ENCODE measurements at regions not wholly inside any gene's neighbourhood (a gene's known extent, or its start where the extent isn't known, plus 50 kb on each side); places are given as distances from the start of the nearest gene placed in this dataset.

DNA sequence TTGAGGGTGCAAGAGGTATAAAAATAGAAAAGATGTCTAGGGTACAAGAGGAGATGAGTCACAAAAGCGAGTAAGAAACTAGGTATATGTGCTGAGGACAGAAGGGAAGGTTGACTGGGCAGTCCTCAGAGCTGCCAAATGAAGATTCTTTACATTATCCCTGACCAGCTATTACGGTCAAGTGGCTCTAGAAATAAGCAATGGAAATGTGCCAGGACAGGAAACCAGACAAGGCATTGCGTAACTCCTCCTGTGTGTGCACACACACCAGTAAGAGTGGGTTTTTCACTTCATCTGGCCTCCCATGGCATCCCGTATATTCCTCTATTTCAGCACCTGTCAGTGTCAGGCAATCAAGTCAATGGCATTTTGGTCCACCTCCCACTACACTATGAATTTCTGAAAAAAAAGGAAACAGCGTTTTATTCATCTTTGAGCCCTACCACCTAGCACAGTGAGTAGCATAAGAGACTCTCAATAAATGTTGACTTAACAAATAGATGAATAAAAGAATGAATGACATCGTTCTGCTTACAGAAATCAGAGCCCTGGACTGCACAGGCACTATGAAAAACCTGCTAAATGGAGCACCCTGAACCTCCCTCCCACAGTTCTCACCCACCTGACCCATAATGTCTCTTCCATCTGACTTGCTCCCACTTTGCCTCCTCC, 62.6 kb upstream of the KLF3 start:
- WGBS, 2 donors: 46 to 53% methylated on average over 6 of the region's 6 CpGs
- no peak overlapping the region for H3K4me3 ChIP-seq
- DNase-seq: no peak
- no peak for TF ChIP-seq CTCF (IDR thresholded peaks at IDR 0.05)
- ATAC-seq: peak in 5 of 8 donors; percentile 14 to 61 (median 47)
- intact Hi-C loops (cut with DNase I): loop anchor here in 1 of 10 donors (10.0 kb wide), 1 partner anchor 287 kb away; no protein-coding TSS in a partner anchor
- no peaks in the 10 kb centered on the region for H3K36me3 ChIP-seq
- peaks cover 0 to 13% (median 0%) of the 10 kb centered on the region in 9 donors for H3K4me1 ChIP-seq
- no peak overlapping the region for H3K27ac ChIP-seq
- H3K9me3 ChIP-seq: peaks cover 0 to 3% (median 0%) of the 10 kb centered on the region in 11 donors
- H3K27me3 ChIP-seq: no peaks in the 10 kb centered on the region

DNA sequence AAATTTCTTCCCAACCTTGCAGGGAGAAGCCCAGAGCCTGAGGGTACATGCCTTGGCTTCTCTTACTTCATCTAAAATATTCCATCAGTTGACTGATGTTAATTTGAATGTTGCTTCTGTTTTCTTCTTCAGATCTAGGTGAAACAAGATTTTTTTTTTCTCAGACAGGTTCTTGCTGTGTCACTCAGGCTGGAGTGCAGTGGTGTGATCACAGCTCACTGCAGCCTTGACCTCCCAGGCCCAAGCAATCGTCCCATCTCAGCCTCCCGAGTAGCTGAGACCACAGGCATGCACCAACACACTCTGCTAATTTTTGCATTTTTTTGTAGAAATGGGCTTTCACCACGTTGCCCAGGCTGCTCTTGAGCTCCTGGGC, 62.1 kb upstream of the KLF3 start:
- no peaks in the 10 kb centered on the region for H3K27me3 ChIP-seq
- no peak overlapping the region for H3K27ac ChIP-seq
- intact Hi-C loops (cut with DNase I): loop anchor here in 1 of 10 donors (10.0 kb wide), 1 partner anchor 287 kb away; no protein-coding TSS in a partner anchor
- 86 to 95% methylated on average over 3 of the region's 3 CpGs for WGBS, 2 donors
- H3K36me3 ChIP-seq: no peaks in the 10 kb centered on the region
- DNase-seq (no peak), ATAC-seq (no peak)
- no peak overlapping the region for H3K4me3 ChIP-seq
- peaks cover 0 to 15% (median 0%) of the 10 kb centered on the region in 9 donors for H3K4me1 ChIP-seq
- peaks cover 0 to 3% (median 0%) of the 10 kb centered on the region in 11 donors for H3K9me3 ChIP-seq
- TF ChIP-seq CTCF (IDR thresholded peaks at IDR 0.05): no peak

GRCh38 chr4:38603652-38604051, 60.3 kb upstream of the KLF3 start:
- Histone ChIP-seq H3K4me3 (no peak overlapping the region), H3K9me3 (peaks cover 0 to 3% (median 0%) of the 10 kb centered on the region in 11 donors), H3K27me3 (no peaks in the 10 kb centered on the region), H3K36me3 (no peaks in the 10 kb centered on the region), H3K27ac (no peak overlapping the region), H3K4me1 (peaks cover 0 to 15% (median 0%) of the 10 kb centered on the region in 9 donors)
- intact Hi-C loops (cut with DNase I): loop anchor here in 1 of 10 donors (10.0 kb wide), 1 partner anchor 289 kb away; no protein-coding TSS in a partner anchor
- no peak for TF ChIP-seq CTCF (IDR thresholded peaks at IDR 0.05)
- DNase-seq: no peak
- ATAC-seq: peak in 1 of 8 donors; percentile 10
- WGBS, 2 donors: 64 to 68% methylated on average over 6 of the region's 6 CpGs

- WGBS, 2 donors: 61% methylated on average over 6 of the region's 6 CpGs
- ATAC-seq: no peak
- H3K27ac ChIP-seq: no peak overlapping the region
- intact Hi-C loops (cut with DNase I): loop anchor here in 1 of 10 donors (10.0 kb wide), 1 partner anchor 290 kb away; no protein-coding TSS in a partner anchor
- TF ChIP-seq CTCF (IDR thresholded peaks at IDR 0.05): no peak
- H3K36me3 ChIP-seq: no peaks in the 10 kb centered on the region
- H3K27me3 ChIP-seq: no peaks in the 10 kb centered on the region
- H3K4me1 ChIP-seq: peaks cover 0 to 21% (median 0%) of the 10 kb centered on the region in 9 donors
- peaks cover 0 to 2% (median 0%) of the 10 kb centered on the region in 11 donors for H3K9me3 ChIP-seq
- H3K4me3 ChIP-seq: no peak overlapping the region
- DNase-seq: no peak
Observed at GRCh38 chr4:38605181-38605752, 58.7 kb upstream of the KLF3 start.

All from heart right ventricle (tissue), 16 donors.